ENCODE measurements at regions not wholly inside any gene's neighbourhood (a gene's known extent, or its start where the extent isn't known, plus 50 kb on each side); places are given as distances from the start of the nearest gene placed in this dataset.

DNA sequence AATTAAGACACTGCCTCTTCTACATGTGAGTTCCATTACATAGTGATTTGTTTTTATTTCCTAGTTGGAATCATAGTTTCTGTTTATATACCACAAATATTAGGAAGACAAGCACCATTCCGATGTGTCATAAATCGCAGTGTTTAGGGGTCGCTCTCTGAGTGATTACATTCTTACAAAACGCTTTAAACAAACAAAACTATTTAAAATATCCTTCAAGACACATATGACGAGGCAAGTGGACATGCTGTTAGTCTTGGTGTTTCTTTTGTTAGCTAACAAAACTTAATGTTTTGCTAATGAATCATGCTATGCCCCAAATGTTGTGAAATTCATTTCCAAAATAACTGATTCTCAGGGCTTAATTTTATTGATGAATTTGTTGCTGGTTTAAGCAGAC is 1219.3 kb upstream of the PRKX start:
- TF ChIP-seq, protein P1, sequence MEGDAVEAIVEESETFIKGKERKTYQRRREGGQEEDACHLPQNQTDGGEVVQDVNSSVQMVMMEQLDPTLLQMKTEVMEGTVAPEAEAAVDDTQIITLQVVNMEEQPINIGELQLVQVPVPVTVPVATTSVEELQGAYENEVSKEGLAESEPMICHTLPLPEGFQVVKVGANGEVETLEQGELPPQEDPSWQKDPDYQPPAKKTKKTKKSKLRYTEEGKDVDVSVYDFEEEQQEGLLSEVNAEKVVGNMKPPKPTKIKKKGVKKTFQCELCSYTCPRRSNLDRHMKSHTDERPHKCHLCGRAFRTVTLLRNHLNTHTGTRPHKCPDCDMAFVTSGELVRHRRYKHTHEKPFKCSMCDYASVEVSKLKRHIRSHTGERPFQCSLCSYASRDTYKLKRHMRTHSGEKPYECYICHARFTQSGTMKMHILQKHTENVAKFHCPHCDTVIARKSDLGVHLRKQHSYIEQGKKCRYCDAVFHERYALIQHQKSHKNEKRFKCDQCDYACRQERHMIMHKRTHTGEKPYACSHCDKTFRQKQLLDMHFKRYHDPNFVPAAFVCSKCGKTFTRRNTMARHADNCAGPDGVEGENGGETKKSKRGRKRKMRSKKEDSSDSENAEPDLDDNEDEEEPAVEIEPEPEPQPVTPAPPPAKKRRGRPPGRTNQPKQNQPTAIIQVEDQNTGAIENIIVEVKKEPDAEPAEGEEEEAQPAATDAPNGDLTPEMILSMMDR (IDR thresholded peaks at IDR 0.05), result no peak
- TF ChIP-seq POLR2A (IDR thresholded peaks at IDR 0.05), result no peak

All from Peyer's patch (tissue), 4 donors.